BE2C (cell line): ENCODE measurements at regions not wholly inside any gene's neighbourhood (a gene's known extent, or its start where the extent isn't known, plus 50 kb on each side); places are given as distances from the start of the nearest gene placed in this dataset.

Experiments used
- DNase-seq: peaks from one replicate; pipeline ENCODE4 v3.0.0-alpha.2; 2020
- H3K27me3 ChIP-seq: fragments of 250-450 bp; sonication (Bioruptor Pico); 2 replicates; pipeline ENCODE4 v1.5.1; 2020; ENCODE audit warnings: mild to moderate bottlenecking
- H3K36me3 ChIP-seq: fragments of 250-450 bp; sonication (Bioruptor Pico); 2 replicates; pipeline ENCODE4 v1.5.1; 2020; ENCODE audit warnings: mild to moderate bottlenecking
- H3K4me1 ChIP-seq: fragments of 250-450 bp; sonication (Bioruptor Pico); 2 replicates; pipeline ENCODE4 v1.5.1; 2020
- H3K4me3 ChIP-seq: 2 replicates; pipeline ENCODE4 v1.5.1; 2011; ENCODE audit warnings: low read depth, low read length
- H3K9me3 ChIP-seq: fragments of 250-450 bp; sonication (Bioruptor Pico); 2 replicates; pipeline ENCODE4 v1.5.1; 2020
- CTCF ChIP-seq: IDR thresholded peaks from 2 replicates; pipeline ENCODE4 v1.5.1; 2012; ENCODE audit warnings: mild to moderate bottlenecking, low read depth, low read length

GRCh38 chr7:33810356-33810755 lies 95.0 kb upstream of the BMPER start:
- H3K4me1 ChIP-seq: no peaks in the 10 kb centered on the region; the same call in none of the 2 replicates
- no peaks in the 10 kb centered on the region for H3K9me3 ChIP-seq
- H3K36me3 ChIP-seq: no peaks in the 10 kb centered on the region
- no peak overlapping the region for H3K4me3 ChIP-seq
- no peak for TF ChIP-seq CTCF
- no peak for DNase-seq
- H3K27me3 ChIP-seq: no peaks in the 10 kb centered on the region

GRCh38 chr7:33813331-33813730 lies 92.0 kb upstream of the BMPER start:
- Histone ChIP-seq H3K4me1 (no peaks in the 10 kb centered on the region), H3K36me3 (no peaks in the 10 kb centered on the region), H3K27me3 (no peaks in the 10 kb centered on the region), H3K4me3 (no peak overlapping the region), H3K9me3 (no peaks in the 10 kb centered on the region)
- DNase-seq: no peak
- TF ChIP-seq CTCF: no peak

GRCh38 chr7:33814400-33814799 lies 90.9 kb upstream of the BMPER start:
- no peak for TF ChIP-seq CTCF
- no peak for DNase-seq
- no peaks in the 10 kb centered on the region for H3K36me3 ChIP-seq
- H3K9me3 ChIP-seq: no peaks in the 10 kb centered on the region
- H3K27me3 ChIP-seq: no peaks in the 10 kb centered on the region
- no peaks in the 10 kb centered on the region for H3K4me1 ChIP-seq
- H3K4me3 ChIP-seq: no peak overlapping the region

- Histone ChIP-seq H3K4me3 (no peak overlapping the region), H3K27me3 (no peaks in the 10 kb centered on the region), H3K4me1 (no peaks in the 10 kb centered on the region), H3K36me3 (no peaks in the 10 kb centered on the region), H3K9me3 (no peaks in the 10 kb centered on the region)
- no peak for TF ChIP-seq CTCF
- DNase-seq: no peak
Observed at GRCh38 chr7:33814936-33815335, 90.4 kb upstream of the BMPER start.

GRCh38 chr7:33815336-33815735 lies 90.0 kb upstream of the BMPER start:
- DNase-seq: no peak

GRCh38 chr7:33816106-33816505 lies 89.2 kb upstream of the BMPER start:
- Histone ChIP-seq H3K9me3 (no peaks in the 10 kb centered on the region), H3K27me3 (no peaks in the 10 kb centered on the region), H3K4me1 (no peaks in the 10 kb centered on the region), H3K36me3 (no peaks in the 10 kb centered on the region), H3K4me3 (no peak overlapping the region)
- no peak for DNase-seq
- TF ChIP-seq CTCF: no peak

More at GRCh38 chr7:33815336-33815735, 90.0 kb upstream of the BMPER start:
- Histone ChIP-seq H3K4me3 (no peak overlapping the region), H3K27me3 (no peaks in the 10 kb centered on the region), H3K36me3 (no peaks in the 10 kb centered on the region), H3K4me1 (no peaks in the 10 kb centered on the region), H3K9me3 (no peaks in the 10 kb centered on the region)
- no peak for TF ChIP-seq CTCF
